ENCODE measurements at regions not wholly inside any gene's neighbourhood (a gene's known extent, or its start where the extent isn't known, plus 50 kb on each side); places are given as distances from the start of the nearest gene placed in this dataset.

DNA sequence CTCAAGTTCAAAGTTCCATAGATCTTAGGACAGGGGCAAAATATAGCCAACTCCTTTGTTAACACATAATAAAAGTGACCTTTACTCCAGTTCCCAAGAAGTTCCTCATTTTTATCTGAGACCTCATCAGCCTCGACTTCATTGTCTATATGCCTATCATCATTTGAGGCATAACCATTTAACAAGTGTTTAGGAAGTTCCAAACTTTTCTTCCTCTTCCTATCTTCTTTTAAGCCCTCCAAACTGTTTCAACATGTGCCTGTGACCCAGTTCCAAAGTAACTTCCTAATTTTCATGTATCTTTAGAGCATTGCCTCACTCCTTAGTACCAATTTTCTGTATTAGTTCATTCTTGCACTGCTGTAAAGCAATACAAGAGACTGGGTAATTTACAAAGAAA lies 569.1 kb downstream of the ANKRD7 start:
- H3K27me3 ChIP-seq (ENCODE audit: insufficient read depth, poor library complexity, severe bottlenecking), result no peaks in the 10 kb centered on the region
- no peak overlapping the region for H3K27ac ChIP-seq (replicated peaks)
- H3K4me3 ChIP-seq (replicated peaks; ENCODE audit: insufficient read depth, low read length), result no peak overlapping the region
- DNase-seq (ENCODE audit: low read depth in 1 of 2, low spot score in 1 of 2), result peak in 1 of 2 experiments; percentile 36
- TF ChIP-seq REST (IDR thresholded peaks at IDR 0.05; ENCODE audit: insufficient replicate concordance, low read depth), result no peak
- TF ChIP-seq SPI1 (IDR thresholded peaks at IDR 0.05; ENCODE audit: borderline replicate concordance, low read depth), result peak; percentile 0; the same call in 1 of the 2 replicates

DNA sequence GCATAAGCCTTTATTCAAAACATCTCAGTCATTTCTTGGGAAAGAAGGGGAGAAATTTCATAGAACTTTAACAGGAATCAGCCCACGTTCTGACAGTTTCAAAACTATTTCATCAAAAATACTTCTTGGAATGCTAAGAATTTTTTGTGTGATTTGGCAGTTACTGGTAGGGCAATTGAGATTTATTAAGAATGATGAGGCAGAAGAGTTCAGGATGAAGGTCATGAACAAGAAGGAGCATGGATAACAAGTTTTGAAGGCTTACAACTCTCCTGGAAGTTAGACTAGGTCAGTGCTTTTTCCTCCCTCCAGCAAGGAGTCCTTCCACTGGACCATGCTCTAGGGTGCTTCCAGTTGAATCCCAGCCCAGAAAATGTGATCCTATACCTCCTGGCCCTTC lies 569.9 kb downstream of the ANKRD7 start:
- no peak overlapping the region for H3K4me3 ChIP-seq (replicated peaks; ENCODE audit: insufficient read depth, low read length)
- TF ChIP-seq SPI1 (IDR thresholded peaks at IDR 0.05; ENCODE audit: borderline replicate concordance, low read depth), result no peak
- TF ChIP-seq GABPA (IDR thresholded peaks at IDR 0.05; ENCODE audit: low read depth), result no peak
- H3K27me3 ChIP-seq (ENCODE audit: insufficient read depth, poor library complexity, severe bottlenecking), result no peaks in the 10 kb centered on the region
- DNase-seq (ENCODE audit: low read depth in 1 of 2, low spot score in 1 of 2), result no peak
- H3K27ac ChIP-seq (replicated peaks), result no peak overlapping the region; the same call in 1 of the 2 replicates

- Histone ChIP-seq H3K4me3 (replicated peaks; ENCODE audit: insufficient read depth, low read length) (no peak overlapping the region), H3K27me3 (ENCODE audit: insufficient read depth, poor library complexity, severe bottlenecking) (no peaks in the 10 kb centered on the region), H3K27ac (replicated peaks) (no peak overlapping the region)
- TF ChIP-seq POLR2AphosphoS5 (IDR thresholded peaks at IDR 0.05; ENCODE audit: low read depth) (no peak), GABPA (IDR thresholded peaks at IDR 0.05; ENCODE audit: low read depth) (no peak), REST (IDR thresholded peaks at IDR 0.05; ENCODE audit: insufficient replicate concordance, low read depth) (no peak), CTCF (IDR thresholded peaks at IDR 0.05; ENCODE audit: insufficient read depth, low read length) (no peak), SPI1 (IDR thresholded peaks at IDR 0.05; ENCODE audit: borderline replicate concordance, low read depth) (no peak)
- no peak for DNase-seq (ENCODE audit: low read depth in 1 of 2, low spot score in 1 of 2)
Measured at GRCh38 chr7:118801366-118801765, 576.9 kb downstream of the ANKRD7 start.

GRCh38 chr7:118802726-118803125 lies 578.2 kb downstream of the ANKRD7 start:
- no peak overlapping the region for H3K27ac ChIP-seq (replicated peaks)
- DNase-seq (ENCODE audit: low read depth in 1 of 2, low spot score in 1 of 2), result no peak

More at GRCh38 chr7:118802726-118803125, 578.2 kb downstream of the ANKRD7 start:
- Histone ChIP-seq H3K27me3 (ENCODE audit: insufficient read depth, poor library complexity, severe bottlenecking) (no peaks in the 10 kb centered on the region), H3K4me3 (replicated peaks; ENCODE audit: insufficient read depth, low read length) (no peak overlapping the region)
- TF ChIP-seq SPI1 (IDR thresholded peaks at IDR 0.05; ENCODE audit: borderline replicate concordance, low read depth), result no peak
- TF ChIP-seq POLR2AphosphoS5 (IDR thresholded peaks at IDR 0.05; ENCODE audit: low read depth), result no peak
- TF ChIP-seq CTCF (IDR thresholded peaks at IDR 0.05; ENCODE audit: insufficient read depth, low read length), result no peak
- TF ChIP-seq GABPA (IDR thresholded peaks at IDR 0.05; ENCODE audit: low read depth), result no peak
- TF ChIP-seq REST (IDR thresholded peaks at IDR 0.05; ENCODE audit: insufficient replicate concordance, low read depth), result no peak
